Stimulated activated CD4-positive, alpha-beta T cell treated with anti-CD3 and anti-CD28 coated beads, Interleukin-2, amount 100 ng/mL, for 48 hours (primary cell): ENCODE measurements at regions not wholly inside any gene's neighbourhood (a gene's known extent, or its start where the extent isn't known, plus 50 kb on each side); places are given as distances from the start of the nearest gene placed in this dataset.
"Not testable (repeated sequence)": the region's sequence is repeated elsewhere in the genome, so short reads cannot be mapped to it uniquely, and the experiment has no call there.

ENCODE experiments used
- DNase-seq, 2 donors: peaks; one replicate each; pipeline ENCODE4 v3.0.0-alpha.2; 2020

GRCh38 chr18:71327850-71328249 is 1039.0 kb downstream of the SOCS6 start:
- DNase-seq, result no peak

GRCh38 chr18:71327441-71327840 is 1038.6 kb downstream of the SOCS6 start:
- no peak for DNase-seq

DNA sequence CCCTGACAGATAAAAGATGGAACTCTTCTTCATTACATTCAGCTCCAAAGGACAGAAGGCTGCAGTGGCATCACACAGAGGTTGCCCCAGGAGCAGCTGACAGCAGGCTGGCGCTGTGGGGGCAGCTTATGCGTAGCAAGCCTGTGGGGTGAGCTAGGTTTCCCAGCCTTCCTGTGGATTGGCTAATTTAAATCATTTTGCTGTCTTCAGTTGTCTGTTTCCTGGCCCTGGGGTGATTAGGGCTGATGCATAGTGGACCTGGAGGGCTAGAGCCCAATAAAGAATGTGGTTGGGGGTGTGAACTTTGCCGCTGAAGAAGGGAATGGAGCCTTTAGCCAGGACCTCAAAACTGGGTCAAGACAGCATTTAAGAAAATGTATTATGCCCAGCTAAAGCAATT is 1038.0 kb downstream of the SOCS6 start:
- DNase-seq, result no peak

GRCh38 chr18:71324356-71324755 is 1035.5 kb downstream of the SOCS6 start:
- no peak for DNase-seq

DNA sequence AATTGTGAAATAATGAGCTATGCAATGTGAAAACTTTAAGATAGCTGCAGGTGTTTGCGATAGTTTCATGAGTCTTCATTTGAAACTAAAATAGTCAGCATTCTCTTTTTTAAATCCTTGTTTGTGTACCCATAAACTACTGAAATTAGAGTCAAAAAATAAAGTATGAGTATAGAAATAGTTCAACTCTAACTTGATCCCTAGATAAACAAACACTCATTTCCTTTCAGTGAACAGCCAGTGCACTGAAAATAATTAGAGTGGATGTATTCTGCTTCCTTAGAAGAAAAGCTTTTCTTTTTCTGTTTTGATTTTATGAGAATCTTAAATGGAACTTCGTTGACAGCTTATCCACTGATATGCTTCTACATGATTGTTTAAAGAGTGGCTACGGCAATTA is 1033.4 kb downstream of the SOCS6 start:
- no peak for DNase-seq

GRCh38 chr18:71321319-71321718 is 1032.5 kb downstream of the SOCS6 start:
- DNase-seq, result no peak

DNA sequence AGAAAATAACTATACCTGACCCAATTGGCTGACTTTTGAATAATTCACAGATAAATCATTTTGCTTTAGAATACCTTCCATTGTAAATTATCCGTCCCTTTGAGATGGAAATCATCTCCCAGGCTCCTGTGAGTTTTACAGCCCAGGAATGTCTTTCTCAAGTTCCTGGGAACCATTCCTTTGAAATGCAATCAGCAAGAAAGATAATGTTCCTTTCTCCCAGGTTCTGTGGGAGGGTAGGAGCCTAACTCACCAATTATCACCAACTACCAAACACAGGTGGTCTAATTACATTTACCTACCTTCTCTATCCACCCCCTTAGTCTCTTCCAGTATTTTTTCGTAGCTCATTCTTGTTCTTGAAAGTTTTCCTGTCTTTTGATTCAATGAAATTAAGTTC is 1016.0 kb downstream of the SOCS6 start:
- DNase-seq, result no peak

GRCh38 chr18:71303743-71304142 is 1014.9 kb downstream of the SOCS6 start:
- not testable (repeated sequence) for DNase-seq

DNA sequence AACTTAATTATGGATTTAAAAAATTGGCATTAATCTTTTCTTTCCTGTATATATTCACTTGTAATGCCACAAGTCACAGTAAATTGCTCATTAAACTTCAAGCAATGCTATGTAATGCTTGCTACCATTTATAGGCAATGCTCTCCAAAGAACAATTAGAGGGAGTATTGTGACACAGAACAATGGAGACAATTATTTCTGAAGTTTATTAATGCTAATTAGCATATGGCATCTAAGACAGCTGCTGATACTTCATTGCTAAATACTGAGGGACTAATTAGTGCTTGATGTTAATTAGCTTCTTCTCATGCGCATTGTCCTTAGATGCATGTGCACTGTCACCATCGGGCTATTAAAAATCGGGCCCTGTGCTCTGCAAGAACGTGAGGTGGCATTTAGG is 1012.8 kb downstream of the SOCS6 start:
- no peak for DNase-seq

DNA sequence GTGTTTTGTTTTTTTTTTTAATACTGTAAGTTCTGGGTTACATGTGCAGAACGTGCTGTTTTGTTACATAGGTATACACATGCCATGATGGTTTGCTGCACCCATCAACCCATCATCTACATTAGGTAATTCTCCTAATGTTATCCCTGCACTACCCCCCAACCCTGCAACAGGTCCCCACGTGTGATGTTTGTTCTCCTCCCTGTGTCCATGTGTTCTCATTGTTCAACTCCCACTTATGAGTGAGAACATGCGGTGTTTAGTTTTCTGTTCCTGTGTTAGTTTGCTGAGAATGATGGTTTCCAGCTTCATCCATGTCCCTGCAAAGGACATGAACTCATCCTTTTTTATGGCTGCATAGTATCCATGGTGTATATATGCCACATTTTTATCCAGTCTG is 1005.4 kb downstream of the SOCS6 start:
- DNase-seq, result not testable (repeated sequence)

DNA sequence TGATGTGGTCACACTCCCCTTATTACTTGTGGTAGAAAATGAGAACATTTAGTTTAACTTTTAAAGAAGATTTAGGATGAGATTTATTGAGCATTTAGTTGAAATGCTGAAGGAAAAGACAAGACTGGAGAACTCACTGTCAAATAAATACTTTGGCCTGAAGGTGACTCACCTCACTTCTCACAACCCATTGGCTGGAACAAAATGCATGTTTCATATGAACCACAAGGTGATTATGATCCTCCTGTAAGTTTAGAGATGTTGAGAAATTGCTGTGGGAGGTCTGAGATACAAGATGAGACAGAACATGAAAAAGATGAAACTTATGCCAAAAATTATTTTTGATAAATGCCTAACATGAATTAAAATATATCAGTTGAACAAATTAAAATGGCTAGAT is 1004.5 kb downstream of the SOCS6 start:
- DNase-seq, result no peak

DNA sequence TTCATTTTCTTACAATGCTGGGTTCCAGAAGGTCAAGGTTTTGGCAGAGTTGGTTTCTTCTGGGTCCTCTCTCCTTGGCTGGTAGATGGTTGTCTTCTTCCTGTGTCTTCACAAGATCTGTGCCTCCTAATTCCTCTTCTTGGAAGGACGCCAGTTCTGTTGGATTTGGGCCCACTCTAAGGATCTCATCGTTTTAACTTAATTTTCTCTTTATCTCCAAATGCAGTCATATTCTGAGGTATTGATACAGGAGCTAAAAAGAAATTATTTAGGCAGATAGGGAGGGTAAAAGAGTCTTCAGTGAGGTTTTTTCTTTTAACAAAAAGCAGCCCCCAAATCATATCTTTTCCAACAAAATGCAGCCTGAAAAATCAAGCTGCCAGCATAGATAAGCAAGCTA is 998.4 kb downstream of the SOCS6 start:
- no peak for DNase-seq

DNA sequence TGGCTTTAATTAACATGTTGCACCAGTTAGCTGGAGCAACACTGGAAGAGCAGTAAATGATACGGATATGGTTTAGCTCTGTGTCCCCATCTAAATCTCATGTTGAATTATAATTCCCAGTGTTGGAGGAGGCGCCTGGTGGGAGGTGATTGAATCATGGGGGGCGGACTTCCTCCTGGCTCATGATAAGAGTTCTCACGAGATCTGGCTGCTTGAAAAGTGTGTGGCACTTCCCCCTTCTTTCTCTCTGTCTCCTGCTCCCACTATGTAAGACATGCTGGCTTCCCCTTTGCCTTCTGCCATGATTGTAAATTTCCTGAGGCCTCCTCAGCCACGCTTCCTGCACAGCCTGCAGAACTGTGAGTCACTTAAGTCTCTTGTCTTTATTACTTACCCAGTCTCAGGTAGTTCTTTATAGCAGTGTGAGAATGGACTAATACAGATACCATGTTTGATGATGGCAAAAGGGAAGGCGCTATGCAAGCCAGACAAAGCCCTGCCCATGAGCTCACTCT is 963.6 kb downstream of the SOCS6 start:
- no peak for DNase-seq

- no peak for DNase-seq
These were observed 961.3 kb downstream of the SOCS6 start for GRCh38 chr18:71250191-71250590.

- no peak for DNase-seq
These were observed 960.9 kb downstream of the SOCS6 start for GRCh38 chr18:71249791-71250190.

GRCh38 chr18:71242981-71243380 is 954.1 kb downstream of the SOCS6 start:
- DNase-seq, result no peak

DNA sequence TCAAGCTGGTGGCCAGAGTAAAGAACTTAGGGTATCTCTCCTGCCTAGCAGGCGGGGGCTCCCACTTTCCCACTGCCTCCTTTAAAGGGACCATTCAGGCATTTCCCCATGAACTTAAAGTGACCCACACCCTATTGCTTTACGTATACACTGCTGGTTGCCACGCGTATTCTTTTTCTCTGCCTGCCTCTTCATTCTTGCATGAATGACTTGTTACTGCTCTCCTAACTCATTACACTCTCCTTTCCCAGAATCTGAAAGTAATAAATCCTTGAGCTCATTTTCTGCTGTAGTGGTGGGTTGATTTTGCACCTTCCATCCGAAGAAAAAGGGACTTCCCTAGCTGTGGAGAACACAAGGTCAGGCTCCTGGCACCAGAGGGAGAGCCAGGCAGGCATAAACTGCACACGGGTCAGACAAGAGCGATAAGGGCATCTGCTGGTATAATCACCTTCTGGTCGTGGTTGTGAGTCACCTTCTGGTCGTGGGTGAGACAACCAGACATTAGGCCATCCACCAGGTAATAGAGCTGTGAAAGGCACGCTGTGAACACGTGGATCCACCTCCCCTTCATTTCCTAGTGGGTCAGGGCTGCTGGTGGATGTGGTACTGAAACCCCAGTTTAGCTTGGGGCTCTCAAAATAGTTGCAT is 950.3 kb downstream of the SOCS6 start:
- DNase-seq, result no peak

DNA sequence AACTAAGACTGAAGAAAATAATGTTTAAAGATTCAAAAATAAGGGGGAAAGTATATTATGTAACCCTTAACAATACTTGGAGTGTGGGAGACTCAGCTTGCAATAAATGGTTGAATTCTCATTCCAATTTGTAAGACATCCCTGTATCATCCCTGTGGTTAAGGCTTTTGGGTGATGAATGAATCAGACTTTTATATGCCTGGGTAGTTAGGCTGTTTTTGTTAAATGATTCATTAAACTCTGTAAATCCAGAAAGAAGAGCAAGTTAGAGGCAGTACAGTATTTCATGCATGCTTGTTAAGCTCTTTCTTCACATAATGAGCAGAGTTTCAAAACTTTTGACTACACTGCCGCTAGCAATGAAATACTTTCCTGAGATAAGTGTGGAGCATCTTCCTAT is 948.8 kb downstream of the SOCS6 start:
- no peak for DNase-seq

DNA sequence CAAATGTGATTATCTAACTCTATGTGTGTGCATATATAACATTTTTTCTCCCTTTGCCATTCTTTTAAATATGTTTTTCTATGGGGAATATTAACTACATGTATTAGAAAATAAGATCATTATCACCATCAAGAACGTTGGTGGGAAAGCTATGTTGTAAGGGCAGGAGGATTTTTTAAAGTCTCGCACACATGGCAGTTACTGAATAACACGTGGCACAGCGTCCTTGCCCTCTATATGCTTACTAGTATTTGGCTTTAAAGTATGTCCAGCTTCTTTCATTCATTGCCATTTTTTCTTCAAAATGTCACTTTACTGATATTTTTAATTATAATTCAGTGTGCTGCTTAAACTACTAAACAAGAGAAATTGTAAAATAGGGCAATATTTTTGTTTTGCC is 944.3 kb downstream of the SOCS6 start:
- no peak for DNase-seq

GRCh38 chr18:71223486-71223885 is 934.6 kb downstream of the SOCS6 start:
- DNase-seq, result no peak

DNA sequence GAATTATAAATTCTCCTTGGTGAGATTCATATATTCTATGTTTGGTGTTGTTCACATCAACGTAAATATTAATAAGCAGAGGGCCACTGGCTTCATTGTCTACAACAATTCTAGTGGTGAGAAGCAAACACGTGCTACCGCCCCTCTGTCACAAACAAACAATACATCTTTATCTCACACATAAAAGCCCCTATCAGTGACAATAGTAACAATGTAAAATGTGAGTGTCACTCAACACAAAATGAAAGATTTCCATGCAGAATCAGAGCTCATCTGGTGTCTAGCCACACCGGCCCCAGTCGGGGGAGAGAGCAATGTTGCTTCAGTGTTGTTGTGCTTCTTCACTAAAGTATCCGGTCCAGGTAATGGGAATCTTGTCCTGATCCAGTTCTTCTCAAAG is 932.6 kb downstream of the SOCS6 start:
- no peak for DNase-seq

DNA sequence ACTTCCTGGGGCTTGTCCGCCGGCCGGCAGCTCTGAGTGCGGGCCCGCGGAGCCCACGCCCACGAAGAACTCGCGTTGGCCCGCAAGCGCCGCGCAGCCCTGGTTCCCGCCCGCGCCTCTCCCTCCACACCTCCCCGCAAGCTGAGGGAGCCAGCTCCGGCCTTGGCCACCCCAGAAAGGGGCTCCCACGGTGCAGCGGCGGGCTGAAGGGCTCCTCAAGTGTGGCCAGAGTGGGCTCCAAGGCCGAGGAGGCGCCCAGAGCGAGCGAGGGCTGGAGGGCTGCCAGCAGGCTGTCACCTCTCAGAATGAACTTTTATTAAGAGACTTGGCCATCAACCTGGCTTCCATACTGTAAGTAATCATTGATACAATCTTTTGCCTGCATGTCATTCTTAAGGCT is 923.9 kb downstream of the SOCS6 start:
- DNase-seq, result not testable (repeated sequence)

GRCh38 chr18:71212222-71212621 is 923.4 kb downstream of the SOCS6 start:
- DNase-seq, result no peak

GRCh38 chr18:71209944-71210343 is 921.1 kb downstream of the SOCS6 start:
- DNase-seq, result no peak

DNA sequence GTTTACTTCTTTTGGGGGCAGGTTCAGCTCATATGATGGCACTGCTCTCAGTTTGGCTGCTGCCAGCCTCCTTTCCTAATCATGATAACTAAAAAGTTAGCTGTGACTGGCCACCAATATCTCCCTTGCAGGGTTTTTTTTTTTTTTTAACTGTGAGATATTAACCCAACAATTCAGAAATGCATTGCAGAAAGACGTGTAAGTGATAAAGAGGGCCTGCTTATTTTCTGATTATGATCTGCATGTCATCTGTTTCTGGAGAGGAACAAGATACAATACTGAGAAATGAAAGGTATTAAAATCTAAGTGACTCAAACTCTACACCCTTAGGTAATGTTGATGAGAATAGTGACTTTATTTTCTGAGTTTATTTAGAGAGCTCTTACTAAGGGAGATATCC is 905.6 kb downstream of the SOCS6 start:
- DNase-seq, result no peak
